ENCODE measurements at regions not wholly inside any gene's neighbourhood (a gene's known extent, or its start where the extent isn't known, plus 50 kb on each side); places are given as distances from the start of the nearest gene placed in this dataset.

DNA sequence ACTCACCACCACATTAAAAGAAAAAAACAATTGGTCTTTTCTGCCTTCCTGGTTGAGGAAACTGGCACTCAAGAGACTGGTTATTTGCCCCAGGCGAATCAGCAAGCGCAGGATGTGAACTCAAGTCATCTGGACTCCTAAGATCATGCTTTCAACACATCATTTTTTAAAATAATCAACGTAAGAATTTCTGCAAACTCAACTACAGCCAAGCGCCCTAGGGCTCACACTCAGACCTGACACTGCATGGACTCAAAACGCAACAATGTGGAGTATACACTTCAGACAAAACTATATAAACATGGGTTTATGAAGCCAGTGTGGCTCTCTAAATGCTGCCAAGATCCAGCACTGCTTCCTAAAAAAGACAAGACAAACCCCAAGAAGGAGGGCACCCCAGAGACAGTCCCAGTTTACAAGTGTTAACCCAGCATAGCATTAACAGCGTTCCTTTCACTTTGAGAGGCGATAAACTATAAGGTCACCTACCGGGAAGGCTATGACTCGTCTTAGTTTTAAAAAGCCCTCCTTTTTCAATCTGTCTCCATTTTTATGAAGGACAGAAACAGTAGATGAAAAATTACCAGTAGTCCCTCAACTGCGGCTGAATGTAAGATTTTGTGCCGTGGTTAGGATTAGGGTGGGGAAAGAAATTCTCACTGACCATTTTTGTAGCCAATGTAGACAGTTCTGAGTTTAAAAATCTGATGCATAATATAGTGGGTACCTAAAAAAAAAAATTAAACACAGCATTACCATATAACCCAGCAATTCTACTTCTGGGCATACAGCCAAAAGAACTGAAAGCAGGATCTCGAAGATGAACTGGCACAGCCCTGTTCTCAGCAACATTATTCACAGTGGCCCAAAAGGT, 54.8 kb downstream of the SIPA1L2 start:
- Mint-ChIP-seq H3K27ac (no peak overlapping the region), H3K4me1 (peaks cover 57% of the 10 kb centered on the region in 2 experiments), H3K27me3 (ENCODE audit: low read depth) (no peaks in the 10 kb centered on the region), H3K4me3 (no peak overlapping the region), H3K36me3 (ENCODE audit: insufficient read depth in 1 of 3, low read depth in 3 of 3) (no peaks in the 10 kb centered on the region), H3K9me3 (no peaks in the 10 kb centered on the region)
- H4K91ac ChIP-seq (ENCODE audit: insufficient read length, low read depth, low read length) = no peak overlapping the region
- no peaks in the 10 kb centered on the region for H4K20me1 ChIP-seq (ENCODE audit: control insufficient read depth, insufficient read depth, insufficient read length)
- no peak overlapping the region for H3K56ac ChIP-seq (ENCODE audit: insufficient read length, low read depth, low read length)
- no peak overlapping the region for H3K18ac ChIP-seq (ENCODE audit: insufficient read length, low read depth, low read length)
- H3K23me2 ChIP-seq (ENCODE audit: insufficient read length, low read depth, low read length, poor library complexity, severe bottlenecking) = no peaks in the 10 kb centered on the region
- H2BK120ac ChIP-seq (ENCODE audit: low read depth, low read length, poor library complexity, severe bottlenecking) = no peak overlapping the region
- no peak overlapping the region for H2BK12ac ChIP-seq (ENCODE audit: insufficient read length, low read depth, low read length)
- no peaks in the 10 kb centered on the region for H3K27me3 ChIP-seq (ENCODE audit: insufficient read depth, low read length)
- no peak overlapping the region for H3K4ac ChIP-seq (ENCODE audit: low read depth, low read length)
- no peak overlapping the region for H3K27ac ChIP-seq (ENCODE audit: insufficient read length, low read depth, low read length)
- H3T11ph ChIP-seq (ENCODE audit: low read length) = no peak overlapping the region
- no peak overlapping the region for H4K5ac ChIP-seq (ENCODE audit: insufficient read length, low read depth, low read length)
- H2BK20ac ChIP-seq (ENCODE audit: low read depth, low read length, poor library complexity, severe bottlenecking) = no peak overlapping the region
- no peak overlapping the region for H4K8ac ChIP-seq (replicated peaks; ENCODE audit: insufficient read length, low read depth, low read length)
- no CpG with 5 or more reads among the region's 12 CpGs for WGBS (ENCODE audit: extremely low coverage, insufficient read length, low lambda C conversion rate)
- H3K9ac ChIP-seq (ENCODE audit: extremely low read depth, insufficient read length, low read length) = no peak overlapping the region
- H3K14ac ChIP-seq (ENCODE audit: insufficient read depth, low read length) = no peak overlapping the region
- no peaks in the 10 kb centered on the region for H3K79me1 ChIP-seq (ENCODE audit: insufficient read depth, low read depth, low read length, poor library complexity, severe bottlenecking)
- H3K9me3 ChIP-seq (ENCODE audit: control insufficient read depth, low read depth, low read length) = no peaks in the 10 kb centered on the region
- H2BK15ac ChIP-seq (ENCODE audit: low read depth, low read length) = no peak overlapping the region
- H2AK5ac ChIP-seq (ENCODE audit: insufficient read length, low read length) = no peak overlapping the region
- no peak for DNase-seq
- no peak overlapping the region for H3K4me2 ChIP-seq (ENCODE audit: insufficient read depth, insufficient read length, low read length)
- H3K79me2 ChIP-seq (ENCODE audit: insufficient read depth, low read length) = no peaks in the 10 kb centered on the region
- H2AFZ ChIP-seq (ENCODE audit: low read length) = no peak overlapping the region
- no peak overlapping the region for H2BK5ac ChIP-seq (ENCODE audit: insufficient read length, low read length)
- TF ChIP-seq, protein P1, sequence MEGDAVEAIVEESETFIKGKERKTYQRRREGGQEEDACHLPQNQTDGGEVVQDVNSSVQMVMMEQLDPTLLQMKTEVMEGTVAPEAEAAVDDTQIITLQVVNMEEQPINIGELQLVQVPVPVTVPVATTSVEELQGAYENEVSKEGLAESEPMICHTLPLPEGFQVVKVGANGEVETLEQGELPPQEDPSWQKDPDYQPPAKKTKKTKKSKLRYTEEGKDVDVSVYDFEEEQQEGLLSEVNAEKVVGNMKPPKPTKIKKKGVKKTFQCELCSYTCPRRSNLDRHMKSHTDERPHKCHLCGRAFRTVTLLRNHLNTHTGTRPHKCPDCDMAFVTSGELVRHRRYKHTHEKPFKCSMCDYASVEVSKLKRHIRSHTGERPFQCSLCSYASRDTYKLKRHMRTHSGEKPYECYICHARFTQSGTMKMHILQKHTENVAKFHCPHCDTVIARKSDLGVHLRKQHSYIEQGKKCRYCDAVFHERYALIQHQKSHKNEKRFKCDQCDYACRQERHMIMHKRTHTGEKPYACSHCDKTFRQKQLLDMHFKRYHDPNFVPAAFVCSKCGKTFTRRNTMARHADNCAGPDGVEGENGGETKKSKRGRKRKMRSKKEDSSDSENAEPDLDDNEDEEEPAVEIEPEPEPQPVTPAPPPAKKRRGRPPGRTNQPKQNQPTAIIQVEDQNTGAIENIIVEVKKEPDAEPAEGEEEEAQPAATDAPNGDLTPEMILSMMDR (conservative IDR thresholded peaks at IDR 0.05) = no peak
- no peak overlapping the region for H3K23ac ChIP-seq (ENCODE audit: insufficient read length, low read depth, low read length)
- H3K4me1 ChIP-seq (ENCODE audit: insufficient read depth, low read length) = peaks cover 6% of the 10 kb centered on the region; the same call in 1 of the 2 replicates
